MV-4-11 (cell line): ENCODE measurements at regions not wholly inside any gene's neighbourhood (a gene's known extent, or its start where the extent isn't known, plus 50 kb on each side); places are given as distances from the start of the nearest gene placed in this dataset.

Experiments
- DNase-seq: peaks from one replicate; lab custom pipeline; 2025; lab: John Stamatoyannopoulos, UW

- DNase-seq, result no peak
Observed at GRCh38 chr1:118244194-118244593, 59.2 kb upstream of the SPAG17 start.

GRCh38 chr1:118243269-118243668 is 58.2 kb upstream of the SPAG17 start:
- DNase-seq, result no peak
